ENCODE measurements at regions not wholly inside any gene's neighbourhood (a gene's known extent, or its start where the extent isn't known, plus 50 kb on each side); places are given as distances from the start of the nearest gene placed in this dataset.

DNA sequence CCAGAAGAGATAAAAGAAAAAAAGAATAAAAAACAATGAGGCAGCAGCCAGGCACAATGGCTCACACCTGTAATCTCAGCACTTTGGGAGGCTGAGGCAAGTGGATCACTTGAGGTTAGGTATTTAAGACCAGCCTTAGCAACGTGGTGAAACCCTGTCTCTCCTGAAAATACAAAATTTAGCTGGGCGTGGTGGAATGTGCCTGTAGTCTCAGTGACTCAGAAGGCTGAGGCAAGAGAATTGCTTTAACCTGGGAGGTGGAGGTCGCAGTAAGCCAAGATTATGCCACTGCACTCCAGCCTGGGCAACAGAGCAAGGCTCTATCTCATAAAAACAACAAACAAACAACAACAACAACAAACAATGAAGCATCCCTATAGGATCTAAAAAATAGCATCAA lies 121.5 kb downstream of the HMHB1 start:
- Histone ChIP-seq H3K4me2 (ENCODE audit: low read length) (no peak overlapping the region), H4K20me1 (ENCODE audit: insufficient read depth, low read length) (no peaks in the 10 kb centered on the region), H3K36me3 (replicated peaks; ENCODE audit: low read depth, low read length) (no peaks in the 10 kb centered on the region), H3K4me1 (ENCODE audit: low read length) (no peaks in the 10 kb centered on the region), H3K79me2 (ENCODE audit: low read length) (no peaks in the 10 kb centered on the region), H3K27me3 (ENCODE audit: low read depth, low read length) (no peaks in the 10 kb centered on the region), H3K9ac (ENCODE audit: low read length) (no peak overlapping the region), H3K27ac (ENCODE audit: low read length) (no peak overlapping the region), H2AFZ (ENCODE audit: low read depth, low read length) (no peak overlapping the region), H3K9me3 (ENCODE audit: insufficient read depth, low read length) (no peaks in the 10 kb centered on the region), H3K4me3 (ENCODE audit: low read length) (no peak overlapping the region)
- TF ChIP-seq, protein P1, sequence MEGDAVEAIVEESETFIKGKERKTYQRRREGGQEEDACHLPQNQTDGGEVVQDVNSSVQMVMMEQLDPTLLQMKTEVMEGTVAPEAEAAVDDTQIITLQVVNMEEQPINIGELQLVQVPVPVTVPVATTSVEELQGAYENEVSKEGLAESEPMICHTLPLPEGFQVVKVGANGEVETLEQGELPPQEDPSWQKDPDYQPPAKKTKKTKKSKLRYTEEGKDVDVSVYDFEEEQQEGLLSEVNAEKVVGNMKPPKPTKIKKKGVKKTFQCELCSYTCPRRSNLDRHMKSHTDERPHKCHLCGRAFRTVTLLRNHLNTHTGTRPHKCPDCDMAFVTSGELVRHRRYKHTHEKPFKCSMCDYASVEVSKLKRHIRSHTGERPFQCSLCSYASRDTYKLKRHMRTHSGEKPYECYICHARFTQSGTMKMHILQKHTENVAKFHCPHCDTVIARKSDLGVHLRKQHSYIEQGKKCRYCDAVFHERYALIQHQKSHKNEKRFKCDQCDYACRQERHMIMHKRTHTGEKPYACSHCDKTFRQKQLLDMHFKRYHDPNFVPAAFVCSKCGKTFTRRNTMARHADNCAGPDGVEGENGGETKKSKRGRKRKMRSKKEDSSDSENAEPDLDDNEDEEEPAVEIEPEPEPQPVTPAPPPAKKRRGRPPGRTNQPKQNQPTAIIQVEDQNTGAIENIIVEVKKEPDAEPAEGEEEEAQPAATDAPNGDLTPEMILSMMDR (IDR thresholded peaks at IDR 0.05; ENCODE audit: low read depth, low read length) = no peak
- no peak for TF ChIP-seq EZH2phosphoT487 (IDR thresholded peaks at IDR 0.05; ENCODE audit: low read depth)

DNA sequence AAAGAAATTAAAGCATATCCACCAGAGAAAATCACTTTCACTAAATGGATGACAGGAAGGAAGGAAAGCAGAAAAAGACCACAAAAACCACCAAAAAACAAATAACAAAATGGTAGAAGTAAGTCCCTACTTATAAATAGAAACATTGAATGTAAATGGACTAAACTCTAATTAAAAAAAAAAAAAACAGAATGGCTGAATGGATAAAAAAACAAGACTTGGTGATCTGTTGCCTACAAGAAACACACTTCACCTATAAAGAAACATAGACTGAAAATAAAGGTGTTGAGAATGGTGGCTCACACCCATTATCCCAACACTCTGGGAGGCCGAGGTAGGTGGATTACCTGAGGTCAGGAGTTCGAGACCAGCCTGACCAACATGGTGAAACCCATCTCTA lies 122.9 kb downstream of the HMHB1 start:
- Histone ChIP-seq H3K27ac (ENCODE audit: low read length) (no peak overlapping the region), H3K4me2 (ENCODE audit: low read length) (no peak overlapping the region), H3K36me3 (replicated peaks; ENCODE audit: low read depth, low read length) (no peaks in the 10 kb centered on the region), H3K4me3 (ENCODE audit: low read length) (no peak overlapping the region), H4K20me1 (ENCODE audit: insufficient read depth, low read length) (no peaks in the 10 kb centered on the region), H3K9ac (ENCODE audit: low read length) (no peak overlapping the region), H2AFZ (ENCODE audit: low read depth, low read length) (no peak overlapping the region), H3K27me3 (ENCODE audit: low read depth, low read length) (no peaks in the 10 kb centered on the region), H3K9me3 (ENCODE audit: insufficient read depth, low read length) (no peaks in the 10 kb centered on the region), H3K79me2 (ENCODE audit: low read length) (no peaks in the 10 kb centered on the region), H3K4me1 (ENCODE audit: low read length) (no peaks in the 10 kb centered on the region)
- no peak for TF ChIP-seq EZH2phosphoT487 (IDR thresholded peaks at IDR 0.05; ENCODE audit: low read depth)
- TF ChIP-seq, protein P1 (IDR thresholded peaks at IDR 0.05; ENCODE audit: low read depth, low read length) = no peak

DNA sequence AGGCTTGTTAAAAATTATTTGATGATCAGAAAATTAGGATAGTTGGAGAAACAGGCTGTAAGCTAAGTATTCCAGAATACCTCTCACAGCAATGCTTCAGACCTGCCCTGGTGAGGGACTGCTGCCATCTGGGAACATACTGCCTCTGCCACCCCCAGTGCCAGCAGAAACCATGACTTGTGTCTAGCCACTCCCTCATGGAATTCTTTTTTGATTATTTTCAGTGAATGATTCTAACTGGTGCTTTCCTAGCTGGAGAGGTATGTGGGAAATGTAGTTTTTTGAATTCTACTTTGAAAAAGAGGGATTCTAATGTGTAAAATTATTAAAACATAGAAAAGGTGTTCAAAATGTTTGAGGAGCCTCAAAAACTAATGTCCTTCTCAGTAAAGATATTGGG lies 126.3 kb downstream of the HMHB1 start:
- H3K4me3 ChIP-seq (ENCODE audit: low read length) = no peak overlapping the region
- H3K27me3 ChIP-seq (ENCODE audit: low read depth, low read length) = no peaks in the 10 kb centered on the region
- no peaks in the 10 kb centered on the region for H4K20me1 ChIP-seq (ENCODE audit: insufficient read depth, low read length)
- no peaks in the 10 kb centered on the region for H3K79me2 ChIP-seq (ENCODE audit: low read length)
- no peaks in the 10 kb centered on the region for H3K36me3 ChIP-seq (replicated peaks; ENCODE audit: low read depth, low read length)
- H3K9ac ChIP-seq (ENCODE audit: low read length) = no peak overlapping the region
- H3K4me2 ChIP-seq (ENCODE audit: low read length) = no peak overlapping the region
- TF ChIP-seq, protein P1 (IDR thresholded peaks at IDR 0.05; ENCODE audit: low read depth, low read length) = no peak
- no peak for TF ChIP-seq EZH2phosphoT487 (IDR thresholded peaks at IDR 0.05; ENCODE audit: low read depth)
- H3K27ac ChIP-seq (ENCODE audit: low read length) = no peak overlapping the region
- no peaks in the 10 kb centered on the region for H3K4me1 ChIP-seq (ENCODE audit: low read length)
- H3K9me3 ChIP-seq (ENCODE audit: insufficient read depth, low read length) = no peaks in the 10 kb centered on the region
- no peak overlapping the region for H2AFZ ChIP-seq (ENCODE audit: low read depth, low read length)

DNA sequence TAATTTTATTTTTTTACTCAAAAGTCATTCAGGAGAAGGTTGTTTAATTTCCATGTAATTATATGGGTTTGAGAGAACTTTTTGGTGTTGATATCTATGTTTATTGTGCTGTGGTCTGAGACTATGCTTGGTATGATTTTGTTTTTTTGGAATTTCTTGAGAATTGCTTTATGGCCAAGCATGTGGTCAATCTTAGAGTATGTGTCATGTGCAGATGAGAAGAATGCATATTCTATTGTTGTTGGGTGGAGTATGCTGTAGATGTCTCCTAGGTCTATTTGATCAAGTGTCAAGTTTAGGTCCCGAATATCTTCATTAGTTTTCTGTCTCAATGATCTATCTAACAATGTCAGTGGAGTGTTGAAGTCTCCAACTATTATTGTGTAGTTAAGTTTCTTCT lies 134.9 kb downstream of the HMHB1 start:
- TF ChIP-seq EZH2phosphoT487 (IDR thresholded peaks at IDR 0.05; ENCODE audit: low read depth) = no peak
- TF ChIP-seq, protein P1 (IDR thresholded peaks at IDR 0.05; ENCODE audit: low read depth, low read length) = no peak
- no peak overlapping the region for H3K9ac ChIP-seq (ENCODE audit: low read length)
- no peak overlapping the region for H3K4me2 ChIP-seq (ENCODE audit: low read length)
- H3K4me1 ChIP-seq (ENCODE audit: low read length) = no peaks in the 10 kb centered on the region
- H4K20me1 ChIP-seq (ENCODE audit: insufficient read depth, low read length) = no peaks in the 10 kb centered on the region
- H3K4me3 ChIP-seq (ENCODE audit: low read length) = no peak overlapping the region
- no peaks in the 10 kb centered on the region for H3K79me2 ChIP-seq (ENCODE audit: low read length)
- H3K27ac ChIP-seq (ENCODE audit: low read length) = no peak overlapping the region
- H2AFZ ChIP-seq (ENCODE audit: low read depth, low read length) = no peak overlapping the region
- no peaks in the 10 kb centered on the region for H3K27me3 ChIP-seq (ENCODE audit: low read depth, low read length)
- H3K36me3 ChIP-seq (replicated peaks; ENCODE audit: low read depth, low read length) = no peaks in the 10 kb centered on the region
- no peaks in the 10 kb centered on the region for H3K9me3 ChIP-seq (ENCODE audit: insufficient read depth, low read length)
